Neural progenitor cell (in vitro differentiated cells): ENCODE measurements at regions not wholly inside any gene's neighbourhood (a gene's known extent, or its start where the extent isn't known, plus 50 kb on each side); places are given as distances from the start of the nearest gene placed in this dataset.
"Not testable (repeated sequence)": the region's sequence is repeated elsewhere in the genome, so short reads cannot be mapped to it uniquely, and the experiment has no call there.

Source experiments
- DNase-seq: peaks from one replicate; pipeline ENCODE4 v3.0.0-alpha.2; 2016; ENCODE audit warnings: low spot score
- H2AFZ ChIP-seq: fragments of 200-600 bp; sonication (generic); replicated peaks from 2 replicates; pipeline ENCODE4 v1.6.1; 2016; ENCODE audit warnings: antibody characterized with exemption
- H3F3A ChIP-seq: fragments of 200-600 bp; sonication (generic); 2 replicates; pipeline ENCODE4 v1.6.1; 2016; ENCODE audit warnings: antibody characterized with exemption, low read depth
- H3K27ac ChIP-seq: fragments of 200-600 bp; sonication (generic); 2 replicates; pipeline ENCODE4 v1.5.1; 2016; ENCODE audit warnings: mild to moderate bottlenecking
- H3K27me3 ChIP-seq: fragments of 200-600 bp; sonication (generic); 2 replicates; pipeline ENCODE4 v1.6.1; 2016; ENCODE audit warnings: mild to moderate bottlenecking, moderate library complexity
- H3K36me3 ChIP-seq: fragments of 200-600 bp; sonication (generic); 2 replicates; pipeline ENCODE4 v1.5.1; 2016
- H3K4me1 ChIP-seq: fragments of 200-600 bp; sonication (generic); 2 replicates; pipeline ENCODE4 v1.6.1; 2016; ENCODE audit warnings: mixed run types
- H3K4me2 ChIP-seq: fragments of 200-600 bp; sonication (generic); 2 replicates; pipeline ENCODE4 v1.6.1; 2016
- H3K4me3 ChIP-seq: fragments of 200-600 bp; sonication (generic); 2 replicates; pipeline ENCODE4 v1.5.1; 2016
- H3K79me2 ChIP-seq: fragments of 200-600 bp; sonication (generic); 2 replicates; pipeline ENCODE4 v1.6.1; 2016; ENCODE audit warnings: low read depth
- H3K9ac ChIP-seq: fragments of 200-600 bp; sonication (generic); 2 replicates; pipeline ENCODE4 v1.6.1; 2016
- H3K9me3 ChIP-seq: fragments of 200-600 bp; sonication (generic); 2 replicates; pipeline ENCODE4 v1.5.1; 2016; ENCODE audit warnings: low read depth
- H4K20me1 ChIP-seq: fragments of 200-600 bp; sonication (generic); 2 replicates; pipeline ENCODE4 v1.6.1; 2016; ENCODE audit warnings: low read depth
- H3K27ac Mint-ChIP-seq: 3 replicates; pipeline ENCODE4 v1.8.0; 2021; ENCODE audit warnings: mixed read lengths
- H3K27me3 Mint-ChIP-seq: 2 replicates; pipeline ENCODE4 v1.8.0; 2022; ENCODE audit warnings: low read depth, mild to moderate bottlenecking, inconsistent platforms, moderate library complexity, mixed read lengths; ENCODE audit not compliant: insufficient read depth
- H3K36me3 Mint-ChIP-seq: 3 replicates; pipeline ENCODE4 v1.8.0; 2021; ENCODE audit warnings: mixed read lengths
- H3K4me1 Mint-ChIP-seq: 3 replicates; pipeline ENCODE4 v1.8.0; 2021; ENCODE audit warnings: mixed read lengths
- H3K4me3 Mint-ChIP-seq: 3 replicates; pipeline ENCODE4 v1.8.0; 2021; ENCODE audit warnings: mild to moderate bottlenecking, moderate library complexity, mixed read lengths
- H3K9me3 Mint-ChIP-seq: 3 replicates; pipeline ENCODE4 v1.8.0; 2020; ENCODE audit warnings: mixed read lengths
- CTCF ChIP-seq: fragments of 200-600 bp; sonication (generic); IDR thresholded peaks from 2 replicates; pipeline ENCODE4 v1.5.1; 2017; ENCODE audit warnings: antibody characterized with exemption, mild to moderate bottlenecking
- EZH2 ChIP-seq: fragments of 200-600 bp; sonication (generic); IDR thresholded peaks from 2 replicates; pipeline ENCODE4 v1.6.1; 2017; ENCODE audit warnings: antibody characterized with exemption, mild to moderate bottlenecking, moderate library complexity
- EZH2phosphoT487 ChIP-seq: fragments of 200-600 bp; sonication (generic); IDR thresholded peaks from 2 replicates; pipeline ENCODE4 v1.6.1; 2017; ENCODE audit warnings: antibody characterized with exemption

- Histone ChIP-seq H3K9ac (no peak overlapping the region), H3K79me2 (no peaks in the 10 kb centered on the region), H2AFZ (no peak overlapping the region), H3K27me3 (no peaks in the 10 kb centered on the region), H3K9me3 (no peaks in the 10 kb centered on the region), H3K36me3 (no peaks in the 10 kb centered on the region), H4K20me1 (no peaks in the 10 kb centered on the region), H3K27ac (no peak overlapping the region), H3F3A (peaks cover 10% of the 10 kb centered on the region), H3K4me2 (no peak overlapping the region), H3K4me3 (no peak overlapping the region), H3K4me1 (peaks cover 15% of the 10 kb centered on the region)
- TF ChIP-seq CTCF (no peak), EZH2phosphoT487 (no peak), EZH2 (no peak)
- Mint-ChIP-seq H3K4me3 (no peak overlapping the region), H3K9me3 (peaks cover 14% of the 10 kb centered on the region), H3K27me3 (peaks cover 3% of the 10 kb centered on the region), H3K27ac (no peak overlapping the region), H3K36me3 (peaks cover 3% of the 10 kb centered on the region), H3K4me1 (peaks cover 11% of the 10 kb centered on the region)
- DNase-seq, result no peak
Observed at GRCh38 chr5:166803058-166803457, 1488.4 kb upstream of the WWC1 start.

- peaks cover 15% of the 10 kb centered on the region for H3K4me1 ChIP-seq
- not testable (repeated sequence) for H3K4me2 ChIP-seq, H3K36me3 Mint-ChIP-seq, H4K20me1 ChIP-seq, H2AFZ ChIP-seq, H3K9me3 Mint-ChIP-seq, H3K36me3 ChIP-seq, H3K9me3 ChIP-seq, H3K4me3 ChIP-seq, H3F3A ChIP-seq, H3K27ac Mint-ChIP-seq, H3K4me3 Mint-ChIP-seq, H3K79me2 ChIP-seq, H3K9ac ChIP-seq, H3K27me3 ChIP-seq, DNase-seq, H3K27ac ChIP-seq, H3K27me3 Mint-ChIP-seq
- H3K4me1 Mint-ChIP-seq, result peaks cover 11% of the 10 kb centered on the region
Observed at GRCh38 chr5:166804223-166804622, 1487.2 kb upstream of the WWC1 start.

GRCh38 chr5:166804693-166805092 lies 1486.8 kb upstream of the WWC1 start:
- H3K27me3 ChIP-seq, H3K36me3 Mint-ChIP-seq, H3F3A ChIP-seq, H2AFZ ChIP-seq, H3K36me3 ChIP-seq, H3K79me2 ChIP-seq, DNase-seq, H3K9me3 ChIP-seq, H3K9me3 Mint-ChIP-seq, H4K20me1 ChIP-seq, H3K9ac ChIP-seq, H3K27me3 Mint-ChIP-seq, H3K27ac Mint-ChIP-seq, H3K4me3 Mint-ChIP-seq: not testable (repeated sequence)
- Histone ChIP-seq H3K27ac (peak overlapping the region; percentile 41), H3K4me2 (peak overlapping the region; percentile 39), H3K4me1 (peaks cover 15% of the 10 kb centered on the region), H3K4me3 (peak overlapping the region; percentile 4)
- peaks cover 11% of the 10 kb centered on the region for H3K4me1 Mint-ChIP-seq

GRCh38 chr5:166810093-166810658 lies 1481.3 kb upstream of the WWC1 start:
- not testable (repeated sequence) for H3K27me3 Mint-ChIP-seq, H3K79me2 ChIP-seq, H3K36me3 ChIP-seq, H3K4me3 Mint-ChIP-seq, H3K9ac ChIP-seq, H3K9me3 ChIP-seq, H3K4me1 Mint-ChIP-seq, H3K27ac ChIP-seq, H3K27me3 ChIP-seq, H3K4me2 ChIP-seq, H4K20me1 ChIP-seq, H2AFZ ChIP-seq, H3K4me3 ChIP-seq, DNase-seq, H3K36me3 Mint-ChIP-seq, H3F3A ChIP-seq, H3K4me1 ChIP-seq, H3K27ac Mint-ChIP-seq
- peaks cover 14% of the 10 kb centered on the region for H3K9me3 Mint-ChIP-seq

GRCh38 chr5:166810721-166811120 lies 1480.7 kb upstream of the WWC1 start:
- no peaks in the 10 kb centered on the region for H3K27me3 ChIP-seq
- H3K27me3 Mint-ChIP-seq, result peaks cover 6% of the 10 kb centered on the region
- no peaks in the 10 kb centered on the region for H3F3A ChIP-seq
- no peak overlapping the region for H3K4me3 ChIP-seq
- no peaks in the 10 kb centered on the region for H4K20me1 ChIP-seq
- H2AFZ ChIP-seq, result no peak overlapping the region
- no peak overlapping the region for H3K27ac Mint-ChIP-seq
- no peaks in the 10 kb centered on the region for H3K36me3 Mint-ChIP-seq
- no peak for DNase-seq
- no peak overlapping the region for H3K27ac ChIP-seq
- peaks cover 4% of the 10 kb centered on the region for H3K4me1 ChIP-seq
- no peak overlapping the region for H3K4me3 Mint-ChIP-seq
- no peaks in the 10 kb centered on the region for H3K9me3 ChIP-seq
- no peak overlapping the region for H3K4me2 ChIP-seq
- TF ChIP-seq EZH2, result no peak
- no peak for TF ChIP-seq CTCF
- TF ChIP-seq EZH2phosphoT487, result no peak
- H3K79me2 ChIP-seq, result no peaks in the 10 kb centered on the region
- H3K9ac ChIP-seq, result no peak overlapping the region
- H3K9me3 Mint-ChIP-seq, result peaks cover 17% of the 10 kb centered on the region
- peaks cover 5% of the 10 kb centered on the region for H3K4me1 Mint-ChIP-seq
- H3K36me3 ChIP-seq, result no peaks in the 10 kb centered on the region
